ENCODE measurements at regions not wholly inside any gene's neighbourhood (a gene's known extent, or its start where the extent isn't known, plus 50 kb on each side); places are given as distances from the start of the nearest gene placed in this dataset.
A peak's percentile ranks its signal among the peaks of the same experiment; 100 is the strongest.

DNA sequence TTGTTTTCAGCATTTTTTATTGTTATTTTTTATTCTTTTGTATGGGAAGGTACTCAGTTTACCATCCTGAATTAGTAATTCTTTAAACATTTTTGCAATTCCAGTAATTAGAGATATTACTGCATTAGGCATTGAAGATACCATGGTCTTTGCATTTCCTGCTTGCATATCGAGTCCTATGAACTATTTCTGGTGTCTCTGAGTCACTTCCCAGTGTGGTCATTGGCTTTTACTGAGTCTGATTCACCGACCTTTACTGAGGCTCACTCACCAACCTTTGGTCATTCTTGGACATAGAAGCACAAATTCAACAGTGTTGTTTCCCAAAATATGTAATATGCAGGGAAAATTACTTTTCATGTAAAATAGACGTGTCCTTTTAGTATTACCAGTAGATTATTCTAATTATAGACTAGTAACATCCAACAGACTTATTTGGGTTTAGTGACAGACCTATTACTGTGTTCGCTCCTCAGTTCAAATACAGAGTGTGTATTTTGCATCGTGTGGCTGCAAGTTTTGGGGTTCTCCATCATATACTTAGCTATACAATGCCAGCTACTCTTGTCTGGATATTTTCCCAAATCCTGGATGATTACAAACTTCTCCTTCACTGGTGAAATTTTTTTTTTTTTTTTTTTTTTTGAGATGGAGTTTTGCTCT, 180.7 kb upstream of the PRSS1 start:
- ChIA-PET POLR2A (no interaction called here), CTCF (interaction anchor here (4.7 kb wide), 1 partner anchor 10 kb away, joined by 42 read pairs; no protein-coding TSS in a partner anchor)
- peaks cover 9% of the 10 kb centered on the region; the same call in 1 of the 2 replicates for H3K9me3 Mint-ChIP-seq
- H3K4me3 Mint-ChIP-seq: no peak overlapping the region
- H3K27ac Mint-ChIP-seq: no peak overlapping the region
- H3K36me3 Mint-ChIP-seq: no peaks in the 10 kb centered on the region
- peaks cover 3% of the 10 kb centered on the region; the same call in 1 of the 2 replicates for H3K27me3 Mint-ChIP-seq (ENCODE audit: low read depth)
- ATAC-seq (no peak), DNase-seq (ENCODE audit: low spot score) (no peak)
- no peaks in the 10 kb centered on the region for H3K4me1 Mint-ChIP-seq
- TF ChIP-seq JAZF1 (CRISPR knock-in tag; IDR thresholded peaks at IDR 0.05) (no peak), ZNF396 (CRISPR knock-in tag; IDR thresholded peaks at IDR 0.05; ENCODE audit: borderline replicate concordance) (no peak), NFE2L1 (CRISPR knock-in tag; IDR thresholded peaks at IDR 0.05) (no peak)
- TF ChIP-seq, protein P1, sequence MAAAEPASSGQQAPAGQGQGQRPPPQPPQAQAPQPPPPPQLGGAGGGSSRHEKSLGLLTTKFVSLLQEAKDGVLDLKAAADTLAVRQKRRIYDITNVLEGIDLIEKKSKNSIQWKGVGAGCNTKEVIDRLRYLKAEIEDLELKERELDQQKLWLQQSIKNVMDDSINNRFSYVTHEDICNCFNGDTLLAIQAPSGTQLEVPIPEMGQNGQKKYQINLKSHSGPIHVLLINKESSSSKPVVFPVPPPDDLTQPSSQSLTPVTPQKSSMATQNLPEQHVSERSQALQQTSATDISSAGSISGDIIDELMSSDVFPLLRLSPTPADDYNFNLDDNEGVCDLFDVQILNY (CRISPR knock-in tag; IDR thresholded peaks at IDR 0.05): no peak
- TF ChIP-seq, protein P2, sequence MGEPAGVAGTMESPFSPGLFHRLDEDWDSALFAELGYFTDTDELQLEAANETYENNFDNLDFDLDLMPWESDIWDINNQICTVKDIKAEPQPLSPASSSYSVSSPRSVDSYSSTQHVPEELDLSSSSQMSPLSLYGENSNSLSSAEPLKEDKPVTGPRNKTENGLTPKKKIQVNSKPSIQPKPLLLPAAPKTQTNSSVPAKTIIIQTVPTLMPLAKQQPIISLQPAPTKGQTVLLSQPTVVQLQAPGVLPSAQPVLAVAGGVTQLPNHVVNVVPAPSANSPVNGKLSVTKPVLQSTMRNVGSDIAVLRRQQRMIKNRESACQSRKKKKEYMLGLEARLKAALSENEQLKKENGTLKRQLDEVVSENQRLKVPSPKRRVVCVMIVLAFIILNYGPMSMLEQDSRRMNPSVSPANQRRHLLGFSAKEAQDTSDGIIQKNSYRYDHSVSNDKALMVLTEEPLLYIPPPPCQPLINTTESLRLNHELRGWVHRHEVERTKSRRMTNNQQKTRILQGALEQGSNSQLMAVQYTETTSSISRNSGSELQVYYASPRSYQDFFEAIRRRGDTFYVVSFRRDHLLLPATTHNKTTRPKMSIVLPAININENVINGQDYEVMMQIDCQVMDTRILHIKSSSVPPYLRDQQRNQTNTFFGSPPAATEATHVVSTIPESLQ (CRISPR knock-in tag; IDR thresholded peaks at IDR 0.05): no peak
- TF ChIP-seq, protein P3, sequence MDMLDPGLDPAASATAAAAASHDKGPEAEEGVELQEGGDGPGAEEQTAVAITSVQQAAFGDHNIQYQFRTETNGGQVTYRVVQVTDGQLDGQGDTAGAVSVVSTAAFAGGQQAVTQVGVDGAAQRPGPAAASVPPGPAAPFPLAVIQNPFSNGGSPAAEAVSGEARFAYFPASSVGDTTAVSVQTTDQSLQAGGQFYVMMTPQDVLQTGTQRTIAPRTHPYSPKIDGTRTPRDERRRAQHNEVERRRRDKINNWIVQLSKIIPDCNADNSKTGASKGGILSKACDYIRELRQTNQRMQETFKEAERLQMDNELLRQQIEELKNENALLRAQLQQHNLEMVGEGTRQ (CRISPR knock-in tag; IDR thresholded peaks at IDR 0.05): no peak

DNA sequence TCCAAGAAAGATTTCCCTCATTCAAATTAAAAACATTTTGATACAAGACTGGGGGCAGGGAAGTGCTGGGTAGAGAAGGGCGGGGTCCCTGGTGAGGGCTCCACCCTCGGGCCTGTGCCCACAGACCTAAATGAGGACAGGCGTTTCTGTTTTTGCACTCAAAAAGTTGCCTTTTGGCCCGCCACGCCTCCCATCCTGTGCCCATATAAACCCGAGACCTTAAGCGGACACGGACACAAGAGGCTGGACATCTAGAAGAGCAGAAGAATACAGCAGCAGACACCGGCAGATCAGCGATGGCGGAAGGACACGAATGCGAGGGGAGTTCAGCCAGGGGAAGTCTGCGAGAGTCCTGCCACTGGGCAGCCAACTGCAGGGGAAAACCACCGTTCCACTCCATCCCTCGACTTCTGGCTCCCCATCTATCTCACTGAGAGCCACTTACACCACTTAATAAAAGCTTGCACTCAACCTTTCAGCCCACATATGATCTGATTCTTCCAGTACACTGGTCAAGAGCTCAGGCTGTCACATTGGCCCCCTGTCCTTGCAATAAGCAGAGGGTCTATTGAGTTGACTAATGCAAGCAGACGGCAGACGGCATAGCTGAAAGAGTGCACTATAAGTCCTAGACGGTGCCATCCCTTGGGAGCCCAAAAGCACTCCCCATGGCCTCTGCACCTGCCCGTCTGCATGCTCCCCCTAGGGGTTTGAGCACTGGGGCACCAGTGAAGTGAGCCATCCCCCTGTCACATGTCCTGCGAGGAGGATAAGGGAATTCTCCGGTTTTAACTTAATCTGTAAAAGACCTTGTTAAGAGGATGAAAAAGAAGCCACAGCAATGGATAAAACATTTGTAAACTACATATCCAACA, 181.8 kb upstream of the PRSS1 start:
- ATAC-seq (peak; percentile 81), DNase-seq (ENCODE audit: low spot score) (no peak)
- TF ChIP-seq RORB (CRISPR knock-in tag; IDR thresholded peaks at IDR 0.05): no peak
- TF ChIP-seq, protein P4, sequence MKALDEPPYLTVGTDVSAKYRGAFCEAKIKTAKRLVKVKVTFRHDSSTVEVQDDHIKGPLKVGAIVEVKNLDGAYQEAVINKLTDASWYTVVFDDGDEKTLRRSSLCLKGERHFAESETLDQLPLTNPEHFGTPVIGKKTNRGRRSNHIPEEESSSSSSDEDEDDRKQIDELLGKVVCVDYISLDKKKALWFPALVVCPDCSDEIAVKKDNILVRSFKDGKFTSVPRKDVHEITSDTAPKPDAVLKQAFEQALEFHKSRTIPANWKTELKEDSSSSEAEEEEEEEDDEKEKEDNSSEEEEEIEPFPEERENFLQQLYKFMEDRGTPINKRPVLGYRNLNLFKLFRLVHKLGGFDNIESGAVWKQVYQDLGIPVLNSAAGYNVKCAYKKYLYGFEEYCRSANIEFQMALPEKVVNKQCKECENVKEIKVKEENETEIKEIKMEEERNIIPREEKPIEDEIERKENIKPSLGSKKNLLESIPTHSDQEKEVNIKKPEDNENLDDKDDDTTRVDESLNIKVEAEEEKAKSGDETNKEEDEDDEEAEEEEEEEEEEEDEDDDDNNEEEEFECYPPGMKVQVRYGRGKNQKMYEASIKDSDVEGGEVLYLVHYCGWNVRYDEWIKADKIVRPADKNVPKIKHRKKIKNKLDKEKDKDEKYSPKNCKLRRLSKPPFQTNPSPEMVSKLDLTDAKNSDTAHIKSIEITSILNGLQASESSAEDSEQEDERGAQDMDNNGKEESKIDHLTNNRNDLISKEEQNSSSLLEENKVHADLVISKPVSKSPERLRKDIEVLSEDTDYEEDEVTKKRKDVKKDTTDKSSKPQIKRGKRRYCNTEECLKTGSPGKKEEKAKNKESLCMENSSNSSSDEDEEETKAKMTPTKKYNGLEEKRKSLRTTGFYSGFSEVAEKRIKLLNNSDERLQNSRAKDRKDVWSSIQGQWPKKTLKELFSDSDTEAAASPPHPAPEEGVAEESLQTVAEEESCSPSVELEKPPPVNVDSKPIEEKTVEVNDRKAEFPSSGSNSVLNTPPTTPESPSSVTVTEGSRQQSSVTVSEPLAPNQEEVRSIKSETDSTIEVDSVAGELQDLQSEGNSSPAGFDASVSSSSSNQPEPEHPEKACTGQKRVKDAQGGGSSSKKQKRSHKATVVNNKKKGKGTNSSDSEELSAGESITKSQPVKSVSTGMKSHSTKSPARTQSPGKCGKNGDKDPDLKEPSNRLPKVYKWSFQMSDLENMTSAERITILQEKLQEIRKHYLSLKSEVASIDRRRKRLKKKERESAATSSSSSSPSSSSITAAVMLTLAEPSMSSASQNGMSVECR (CRISPR knock-in tag; IDR thresholded peaks at IDR 0.05; ENCODE audit: borderline replicate concordance): no peak
- no peak for TF ChIP-seq TEAD1 (CRISPR knock-in tag; IDR thresholded peaks at IDR 0.05)
- no peak for TF ChIP-seq EMX1 (CRISPR knock-in tag; IDR thresholded peaks at IDR 0.05)
- no peak for TF ChIP-seq MYBL2 (CRISPR knock-in tag; IDR thresholded peaks at IDR 0.05)
- TF ChIP-seq, protein P5, sequence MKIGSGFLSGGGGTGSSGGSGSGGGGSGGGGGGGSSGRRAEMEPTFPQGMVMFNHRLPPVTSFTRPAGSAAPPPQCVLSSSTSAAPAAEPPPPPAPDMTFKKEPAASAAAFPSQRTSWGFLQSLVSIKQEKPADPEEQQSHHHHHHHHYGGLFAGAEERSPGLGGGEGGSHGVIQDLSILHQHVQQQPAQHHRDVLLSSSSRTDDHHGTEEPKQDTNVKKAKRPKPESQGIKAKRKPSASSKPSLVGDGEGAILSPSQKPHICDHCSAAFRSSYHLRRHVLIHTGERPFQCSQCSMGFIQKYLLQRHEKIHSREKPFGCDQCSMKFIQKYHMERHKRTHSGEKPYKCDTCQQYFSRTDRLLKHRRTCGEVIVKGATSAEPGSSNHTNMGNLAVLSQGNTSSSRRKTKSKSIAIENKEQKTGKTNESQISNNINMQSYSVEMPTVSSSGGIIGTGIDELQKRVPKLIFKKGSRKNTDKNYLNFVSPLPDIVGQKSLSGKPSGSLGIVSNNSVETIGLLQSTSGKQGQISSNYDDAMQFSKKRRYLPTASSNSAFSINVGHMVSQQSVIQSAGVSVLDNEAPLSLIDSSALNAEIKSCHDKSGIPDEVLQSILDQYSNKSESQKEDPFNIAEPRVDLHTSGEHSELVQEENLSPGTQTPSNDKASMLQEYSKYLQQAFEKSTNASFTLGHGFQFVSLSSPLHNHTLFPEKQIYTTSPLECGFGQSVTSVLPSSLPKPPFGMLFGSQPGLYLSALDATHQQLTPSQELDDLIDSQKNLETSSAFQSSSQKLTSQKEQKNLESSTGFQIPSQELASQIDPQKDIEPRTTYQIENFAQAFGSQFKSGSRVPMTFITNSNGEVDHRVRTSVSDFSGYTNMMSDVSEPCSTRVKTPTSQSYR (CRISPR knock-in tag; IDR thresholded peaks at IDR 0.05): no peak
- no peak for TF ChIP-seq GTF2I (CRISPR knock-in tag; conservative IDR thresholded peaks at IDR 0.05)
- TF ChIP-seq CREB1 (CRISPR knock-in tag; IDR thresholded peaks at IDR 0.05): no peak
- TF ChIP-seq SOX15 (CRISPR knock-in tag; IDR thresholded peaks at IDR 0.05): no peak
- TF ChIP-seq, protein P6, sequence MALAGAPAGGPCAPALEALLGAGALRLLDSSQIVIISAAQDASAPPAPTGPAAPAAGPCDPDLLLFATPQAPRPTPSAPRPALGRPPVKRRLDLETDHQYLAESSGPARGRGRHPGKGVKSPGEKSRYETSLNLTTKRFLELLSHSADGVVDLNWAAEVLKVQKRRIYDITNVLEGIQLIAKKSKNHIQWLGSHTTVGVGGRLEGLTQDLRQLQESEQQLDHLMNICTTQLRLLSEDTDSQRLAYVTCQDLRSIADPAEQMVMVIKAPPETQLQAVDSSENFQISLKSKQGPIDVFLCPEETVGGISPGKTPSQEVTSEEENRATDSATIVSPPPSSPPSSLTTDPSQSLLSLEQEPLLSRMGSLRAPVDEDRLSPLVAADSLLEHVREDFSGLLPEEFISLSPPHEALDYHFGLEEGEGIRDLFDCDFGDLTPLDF (CRISPR knock-in tag; IDR thresholded peaks at IDR 0.05): no peak
- no peak for TF ChIP-seq NR3C1 (CRISPR knock-in tag; conservative IDR thresholded peaks at IDR 0.05; ENCODE audit: low read depth)
- no peaks in the 10 kb centered on the region for H3K36me3 Mint-ChIP-seq
- no peak overlapping the region for H3K27ac Mint-ChIP-seq
- H3K4me3 Mint-ChIP-seq: no peak overlapping the region
- H3K4me1 Mint-ChIP-seq: no peaks in the 10 kb centered on the region
- peaks cover 1% of the 10 kb centered on the region; the same call in 1 of the 2 replicates for H3K9me3 Mint-ChIP-seq
- POLR2A ChIA-PET: no interaction called here
- H3K27me3 Mint-ChIP-seq (ENCODE audit: low read depth): peaks cover 1% of the 10 kb centered on the region; the same call in 1 of the 2 replicates
- CTCF ChIA-PET: interaction anchor here (0.9 to 1.6 kb wide), 4 partner anchors 9 to 20 kb away, joined by 3 to 11 read pairs (median 4); no protein-coding TSS in a partner anchor
